NCI-H524 (cell line): ENCODE measurements at regions not wholly inside any gene's neighbourhood (a gene's known extent, or its start where the extent isn't known, plus 50 kb on each side); places are given as distances from the start of the nearest gene placed in this dataset.
A peak's percentile ranks its signal among the peaks of the same experiment; 100 is the strongest.

Experiments
- DNase-seq, 2 experiments: peaks; one replicate each; lab custom pipeline; 2025; lab: John Stamatoyannopoulos, UW

GRCh38 chr3:152719264-152719663 lies 115.7 kb upstream of the P2RY1 start:
- no peak for DNase-seq

DNA sequence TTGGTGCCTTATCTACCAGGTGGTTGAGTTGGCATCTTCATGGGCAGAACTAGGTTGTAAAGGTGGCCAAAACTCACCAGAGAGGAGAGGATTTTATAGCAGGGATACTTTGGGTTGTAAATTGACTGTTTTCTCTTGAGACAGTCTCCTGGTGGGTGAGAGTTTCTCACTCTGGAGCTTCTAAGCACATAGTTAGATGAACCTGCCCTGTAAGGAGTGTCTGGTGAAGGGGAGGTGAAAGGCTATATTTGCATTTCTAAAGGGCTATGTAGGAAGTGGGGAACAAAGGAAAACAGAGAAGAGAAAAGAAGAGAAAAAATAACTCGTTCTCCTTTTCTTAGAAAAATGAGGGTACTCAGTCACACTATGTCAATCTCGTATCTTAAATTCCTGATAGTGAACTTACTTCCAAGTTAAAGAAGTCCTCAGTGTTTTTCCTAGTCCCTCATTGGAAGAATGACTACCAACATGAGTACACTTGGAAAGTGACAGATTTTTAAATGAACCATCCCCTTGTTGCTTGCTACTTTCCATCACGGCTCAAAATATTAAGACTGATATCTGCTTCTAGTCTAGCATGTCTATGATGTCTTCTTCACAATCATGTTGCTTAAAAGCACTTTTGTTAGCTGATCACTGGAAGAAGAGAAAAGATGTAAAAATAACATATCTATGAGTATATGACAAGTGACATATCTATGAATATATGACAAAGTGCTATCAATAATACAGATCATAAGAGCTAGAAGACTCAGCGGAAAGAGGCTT lies 113.8 kb upstream of the P2RY1 start:
- no peak for DNase-seq

- DNase-seq: no peak
These were observed 110.7 kb upstream of the P2RY1 start for GRCh38 chr3:152724270-152724669.

GRCh38 chr3:152728231-152728980 lies 106.5 kb upstream of the P2RY1 start:
- no peak for DNase-seq

GRCh38 chr3:152729906-152730305 lies 105.0 kb upstream of the P2RY1 start:
- DNase-seq: no peak

DNA sequence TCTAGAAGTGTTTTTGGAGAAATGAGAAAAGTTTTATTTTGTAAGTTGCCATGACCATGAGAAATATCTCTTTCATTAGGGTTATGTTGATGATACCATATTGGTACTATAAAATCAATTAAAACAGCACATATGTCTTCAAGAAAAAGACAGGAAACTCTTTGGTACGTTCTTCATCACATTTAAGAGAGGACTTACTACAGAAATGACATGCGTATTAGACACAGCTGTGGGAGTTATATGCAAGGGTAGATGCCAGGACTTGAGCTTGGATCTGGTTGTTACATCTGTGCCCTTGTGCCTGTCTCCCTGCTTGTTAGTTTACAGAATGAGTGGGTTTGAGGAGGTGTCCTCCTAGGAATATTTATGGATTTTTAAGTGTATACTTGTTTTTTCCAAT lies 103.4 kb upstream of the P2RY1 start:
- DNase-seq: no peak

GRCh38 chr3:152733584-152734119 lies 101.3 kb upstream of the P2RY1 start:
- peak in 1 of 2 experiments; percentile 58 for DNase-seq

GRCh38 chr3:152737021-152737908 lies 97.7 kb upstream of the P2RY1 start:
- no peak for DNase-seq

GRCh38 chr3:152738656-152739055 lies 96.3 kb upstream of the P2RY1 start:
- DNase-seq: no peak

DNA sequence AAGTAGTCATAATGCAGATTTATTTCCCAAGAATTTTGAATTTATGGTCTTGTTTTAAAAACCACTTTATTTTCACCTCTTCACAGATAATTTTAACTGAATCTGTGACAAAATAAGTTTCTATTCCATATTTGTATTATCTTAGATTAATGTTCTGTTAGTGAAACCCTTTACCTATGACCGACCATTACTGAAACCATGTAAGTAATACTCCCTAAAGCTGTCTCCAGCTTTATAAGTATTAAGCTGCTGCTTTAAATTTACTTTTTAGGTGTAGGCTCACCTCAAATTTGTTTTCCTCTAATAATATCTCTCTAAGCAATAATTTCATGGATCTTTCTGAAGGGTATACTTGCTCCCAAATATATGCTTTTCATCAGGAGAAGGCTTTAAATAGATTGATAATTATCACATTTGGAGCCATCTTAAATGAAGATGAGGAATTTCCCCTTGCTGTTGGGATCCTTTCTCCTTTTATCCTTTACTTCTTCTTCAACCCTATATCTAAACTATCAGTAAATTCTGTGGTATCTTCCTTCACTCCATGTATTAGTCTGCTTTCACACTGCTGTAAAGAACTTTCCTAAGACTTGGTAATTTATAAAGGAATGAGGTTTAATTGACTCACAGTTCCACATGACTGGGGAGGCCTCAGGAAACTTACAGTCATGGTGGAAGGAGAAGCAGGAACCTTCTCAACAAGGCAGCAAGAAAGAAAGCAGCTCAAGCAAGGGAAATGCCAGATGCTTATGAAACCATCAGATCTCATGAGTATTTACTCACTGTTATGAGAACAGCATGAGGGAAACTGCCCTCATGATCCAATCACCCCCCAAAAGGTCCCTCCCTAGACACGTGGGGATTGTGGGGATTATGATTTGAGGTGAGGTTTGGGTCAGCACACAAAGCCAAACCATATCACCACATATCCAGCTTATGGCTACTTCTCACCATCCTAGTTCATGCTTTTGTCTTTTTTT lies 92.3 kb upstream of the P2RY1 start:
- no peak for DNase-seq

DNA sequence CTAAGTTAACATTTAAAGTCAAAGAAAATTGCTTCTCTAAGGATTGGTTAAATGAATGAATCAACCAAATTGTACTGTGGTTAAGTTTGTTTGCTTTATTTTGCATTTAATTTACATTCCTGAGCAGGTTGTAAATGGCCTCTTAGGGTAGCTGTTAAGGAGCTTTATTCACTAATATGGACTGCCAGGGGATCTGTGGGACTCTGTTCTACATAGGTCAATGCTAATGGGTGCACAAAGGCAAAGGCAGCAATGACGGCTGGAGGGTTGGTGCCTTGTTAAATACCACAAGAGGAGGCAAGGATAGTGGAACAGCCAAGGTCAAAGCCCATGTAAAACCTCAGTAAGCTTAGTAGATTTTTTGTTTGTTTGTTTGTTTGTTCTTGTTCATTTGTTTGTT lies 89.3 kb upstream of the P2RY1 start:
- no peak for DNase-seq

DNA sequence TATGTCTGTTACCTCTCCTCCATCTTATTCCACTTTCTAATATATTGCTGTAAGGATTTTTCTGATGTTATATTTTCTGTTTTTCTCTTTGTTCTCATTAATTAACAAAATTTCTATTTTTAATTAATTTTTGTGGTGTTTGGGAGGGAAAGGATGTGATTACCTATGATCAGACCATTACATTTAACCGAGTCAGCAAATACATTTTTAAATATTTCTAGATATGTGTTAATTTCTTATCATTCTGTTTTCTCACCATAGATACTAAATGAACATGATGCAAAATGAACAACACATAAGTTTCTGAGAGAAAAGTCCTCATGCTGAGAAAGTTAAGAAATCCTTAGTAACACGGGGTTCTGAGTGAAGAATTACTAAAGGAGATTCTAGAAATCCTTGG lies 80.6 kb upstream of the P2RY1 start:
- DNase-seq: no peak

DNA sequence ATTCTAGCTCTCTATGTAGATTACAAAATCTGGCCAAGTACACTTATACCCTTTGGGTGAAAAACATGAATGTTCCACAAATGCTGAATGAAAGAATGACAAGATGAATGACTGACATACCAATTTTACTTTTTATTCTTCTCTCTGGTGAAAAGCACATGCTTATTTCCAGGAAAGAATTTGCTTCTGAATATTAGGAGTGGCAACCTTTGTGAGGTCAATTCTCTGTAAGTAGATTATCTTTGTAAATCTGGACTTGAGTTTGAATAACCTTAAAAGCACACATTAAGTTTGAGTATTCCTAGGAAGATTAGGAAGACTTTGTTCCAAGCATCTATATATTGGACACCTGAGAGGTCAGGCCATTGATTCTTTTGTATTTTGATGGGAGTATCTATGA lies 78.1 kb upstream of the P2RY1 start:
- no peak for DNase-seq

- DNase-seq: no peak
These were observed 74.8 kb upstream of the P2RY1 start for GRCh38 chr3:152760024-152760563.

DNA sequence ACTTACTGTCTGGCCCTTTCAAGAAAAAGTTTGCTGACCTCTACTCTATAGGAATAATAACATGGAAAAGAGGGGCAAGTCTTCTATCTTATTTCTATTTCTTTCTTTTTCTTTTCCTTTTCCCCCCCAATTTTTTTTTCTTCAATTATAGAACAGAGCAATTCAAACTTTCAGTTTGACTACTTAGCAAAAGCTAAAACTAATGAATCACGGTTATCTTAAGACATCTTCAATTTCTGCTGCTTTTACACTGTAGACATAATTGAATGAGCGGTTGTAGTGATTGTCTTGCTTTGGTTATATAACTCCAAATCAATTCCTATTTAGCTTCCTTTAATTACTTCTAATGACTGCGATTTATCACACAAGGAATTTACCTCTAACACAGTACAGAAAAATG lies 74.3 kb upstream of the P2RY1 start:
- no peak for DNase-seq

- DNase-seq: no peak
These were observed 66.5 kb upstream of the P2RY1 start for GRCh38 chr3:152768478-152768877.

DNA sequence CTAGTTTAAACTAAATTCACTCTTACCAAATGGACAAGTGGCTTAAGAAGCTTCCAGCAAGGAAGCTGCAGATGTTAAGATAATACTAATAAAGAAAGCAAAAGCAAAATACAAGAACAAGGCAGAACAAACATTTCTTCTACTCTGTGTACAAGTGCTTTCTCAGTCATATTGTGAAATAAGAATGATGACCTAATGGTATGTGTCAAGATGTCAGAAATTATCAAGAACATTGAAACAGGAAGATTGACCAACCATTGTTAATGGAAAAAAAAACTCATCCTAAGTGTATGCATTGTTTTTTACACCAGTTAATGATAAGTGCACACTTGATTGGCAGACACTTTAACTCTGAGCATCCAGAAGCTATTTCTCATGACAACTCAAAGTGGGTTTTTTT lies 65.4 kb upstream of the P2RY1 start:
- DNase-seq: no peak

GRCh38 chr3:152770296-152770695 lies 64.6 kb upstream of the P2RY1 start:
- no peak for DNase-seq

DNA sequence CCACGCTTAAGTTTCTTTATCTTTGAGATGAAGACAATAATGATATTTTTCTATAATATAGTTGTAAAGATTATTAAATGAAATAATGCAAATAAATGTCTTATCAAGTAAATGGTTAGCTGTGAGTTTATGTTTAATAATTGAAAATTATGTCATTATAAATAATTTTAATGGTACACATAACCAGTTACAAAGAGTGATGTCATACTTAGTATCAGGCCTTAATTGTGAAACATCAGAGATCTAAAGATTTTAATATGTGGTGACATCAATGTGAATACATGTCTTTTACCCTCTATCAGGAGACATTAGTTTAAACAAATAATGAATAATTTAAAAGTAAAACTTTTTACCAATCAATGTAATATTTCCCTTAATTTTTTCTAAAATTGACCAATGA lies 63.8 kb upstream of the P2RY1 start:
- DNase-seq: no peak

DNA sequence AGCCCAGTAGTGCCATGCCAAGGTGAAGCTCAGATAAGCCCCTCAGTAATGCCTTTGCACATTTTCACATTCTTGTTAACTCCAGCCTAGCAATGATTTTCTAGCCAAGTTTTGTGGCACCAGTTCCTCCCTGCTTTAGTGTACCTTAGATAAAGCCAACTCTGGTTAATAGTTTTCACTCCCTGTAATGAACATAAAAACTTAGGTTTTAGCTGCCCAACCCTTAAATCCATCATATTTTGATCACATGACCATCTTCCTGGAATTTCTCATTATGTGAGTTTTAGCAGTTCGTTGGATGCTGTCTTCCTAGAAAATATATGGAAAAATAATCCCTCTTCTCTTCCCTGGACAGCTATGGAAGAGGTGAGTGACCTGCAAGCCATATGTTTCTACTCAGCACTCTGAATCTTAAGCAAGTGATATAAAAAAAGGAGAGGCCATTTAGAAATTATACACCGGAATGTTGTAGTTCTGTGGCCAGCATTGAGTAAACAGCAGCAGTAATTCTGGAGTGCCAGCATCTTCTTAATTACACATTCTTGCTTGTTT lies 62.2 kb upstream of the P2RY1 start:
- no peak for DNase-seq

DNA sequence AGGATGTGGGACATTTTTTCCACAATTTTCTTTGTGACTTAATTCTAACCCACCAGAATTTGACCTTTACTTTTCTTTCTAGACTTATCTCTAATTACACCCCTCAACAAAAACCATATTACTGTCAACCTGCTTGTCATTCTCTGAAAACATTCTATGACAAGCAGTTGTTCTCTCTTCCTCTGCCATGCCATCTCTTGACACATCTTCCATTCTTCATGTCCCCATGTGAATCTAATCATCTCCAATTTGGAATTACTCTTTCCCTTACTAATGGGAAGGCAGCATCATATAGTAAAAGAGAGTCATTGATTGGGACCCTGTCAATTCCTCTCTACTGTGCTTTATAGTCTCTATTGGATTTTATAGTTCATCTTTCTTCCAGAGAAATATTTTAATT lies 61.3 kb upstream of the P2RY1 start:
- DNase-seq: no peak
